ENCODE measurements at regions not wholly inside any gene's neighbourhood (a gene's known extent, or its start where the extent isn't known, plus 50 kb on each side); places are given as distances from the start of the nearest gene placed in this dataset.
"Not testable (repeated sequence)": the region's sequence is repeated elsewhere in the genome, so short reads cannot be mapped to it uniquely, and the experiment has no call there.

DNA sequence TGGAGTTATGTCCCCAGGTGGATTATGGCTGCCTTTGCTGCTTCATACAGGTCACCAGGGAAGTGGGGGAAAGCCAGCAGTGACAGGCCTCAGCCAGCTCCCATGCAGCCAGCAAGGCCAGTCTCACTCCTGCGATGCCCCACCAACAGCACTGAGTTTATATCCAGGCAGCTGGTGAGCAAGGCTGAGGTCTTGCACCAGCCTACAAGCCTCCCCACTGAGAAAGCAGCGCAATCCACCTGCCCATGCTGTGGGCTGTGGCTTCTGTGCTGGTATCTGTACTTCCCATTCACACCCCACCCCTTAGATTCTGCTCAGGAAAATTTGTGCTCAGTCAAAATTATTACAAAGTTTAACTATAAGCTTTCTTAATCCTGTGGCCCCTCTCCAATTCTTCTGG, 153.5 kb downstream of the HHIP start:
- Mint-ChIP-seq H3K4me1 (no peaks in the 10 kb centered on the region), H3K4me3 (no peak overlapping the region), H3K27ac (no peak overlapping the region), H3K9me3 (peaks cover 8% of the 10 kb centered on the region), H3K36me3 (no peaks in the 10 kb centered on the region), H3K27me3 (no peaks in the 10 kb centered on the region)
- CTCF ChIA-PET = no interaction called here
- no peak for DNase-seq

DNA sequence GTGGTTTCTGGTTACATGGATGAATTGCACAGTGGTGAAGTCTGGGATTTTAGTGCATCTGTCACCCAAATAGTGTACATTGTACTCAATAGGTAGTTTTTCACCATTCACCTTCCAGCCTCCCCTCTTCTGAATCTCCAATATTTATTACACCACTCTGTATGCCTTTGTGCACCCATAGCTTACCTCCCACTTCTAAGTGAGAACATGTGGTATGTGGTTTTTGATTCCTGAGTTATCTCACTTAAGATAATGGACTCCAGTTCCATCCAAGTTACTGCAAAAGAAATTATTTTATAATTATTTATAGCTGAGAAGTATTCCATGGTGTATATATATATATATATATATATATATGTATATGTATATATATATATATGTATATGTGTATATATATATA, 155.8 kb downstream of the HHIP start:
- no peak overlapping the region for H3K27ac Mint-ChIP-seq
- no peak for DNase-seq
- H3K9me3 Mint-ChIP-seq = peaks cover 11% of the 10 kb centered on the region
- no peaks in the 10 kb centered on the region for H3K27me3 Mint-ChIP-seq
- no peak overlapping the region for H3K4me3 Mint-ChIP-seq
- no peaks in the 10 kb centered on the region for H3K4me1 Mint-ChIP-seq
- CTCF ChIA-PET = no interaction called here
- no peaks in the 10 kb centered on the region for H3K36me3 Mint-ChIP-seq

DNA sequence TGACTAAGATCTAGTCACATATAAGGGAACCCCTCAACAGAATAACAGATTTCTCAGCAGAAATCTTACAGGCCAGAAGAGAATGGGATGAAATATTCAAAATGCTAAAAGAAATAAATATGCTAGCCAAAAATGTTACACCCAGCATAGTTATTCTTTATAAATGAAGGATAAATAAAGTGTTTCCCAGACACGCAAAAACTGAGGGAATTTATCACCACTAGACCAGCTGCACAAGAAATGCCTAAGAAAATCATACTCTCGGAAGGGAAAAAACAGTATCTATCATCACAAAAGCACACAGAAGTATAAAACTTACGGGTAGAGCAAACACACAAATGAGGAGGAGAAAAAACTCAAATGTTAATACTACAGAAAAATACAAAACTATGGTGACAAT, 162.1 kb downstream of the HHIP start:
- H3K27ac Mint-ChIP-seq = no peak overlapping the region
- no peak for DNase-seq
- CTCF ChIA-PET = no interaction called here
- no peak overlapping the region for H3K4me3 Mint-ChIP-seq
- H3K4me1 Mint-ChIP-seq = no peaks in the 10 kb centered on the region
- H3K27me3 Mint-ChIP-seq = no peaks in the 10 kb centered on the region
- H3K36me3 Mint-ChIP-seq = peaks cover 1% of the 10 kb centered on the region
- H3K9me3 Mint-ChIP-seq = peaks cover 18% of the 10 kb centered on the region

DNA sequence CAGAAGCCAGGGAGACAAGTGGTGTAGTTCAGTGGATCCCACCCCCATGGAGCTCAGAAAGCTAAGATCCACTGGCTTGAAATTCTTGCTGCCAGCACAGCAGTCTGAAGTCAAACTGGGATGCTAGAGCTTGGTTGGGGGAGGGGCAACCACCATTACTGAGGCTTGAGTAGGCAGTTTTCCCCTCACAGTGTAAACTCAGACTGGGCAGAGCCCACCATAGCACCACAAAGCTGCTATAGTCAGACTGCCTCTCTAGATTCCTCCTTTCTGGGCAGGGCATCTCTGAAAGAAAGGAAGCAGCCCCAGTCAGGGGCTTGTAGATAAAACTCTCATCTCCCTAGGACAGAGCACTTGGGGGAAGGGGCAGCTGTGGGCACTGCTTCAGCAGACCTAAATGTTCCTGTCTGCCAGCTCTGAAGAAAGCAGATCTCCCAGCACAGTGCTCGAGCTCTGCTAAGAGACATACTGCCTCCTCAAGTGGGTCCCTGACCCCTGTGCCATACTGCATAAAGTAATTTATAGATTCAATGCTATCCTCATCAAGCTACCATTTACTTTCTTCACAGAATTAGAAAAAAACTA, 163.2 kb downstream of the HHIP start:
- no peak overlapping the region for H3K4me3 Mint-ChIP-seq
- CTCF ChIA-PET = no interaction called here
- H3K36me3 Mint-ChIP-seq = peaks cover 1% of the 10 kb centered on the region
- no peaks in the 10 kb centered on the region for H3K27me3 Mint-ChIP-seq
- DNase-seq = no peak
- peaks cover 18% of the 10 kb centered on the region for H3K9me3 Mint-ChIP-seq
- no peaks in the 10 kb centered on the region for H3K4me1 Mint-ChIP-seq
- no peak overlapping the region for H3K27ac Mint-ChIP-seq

DNA sequence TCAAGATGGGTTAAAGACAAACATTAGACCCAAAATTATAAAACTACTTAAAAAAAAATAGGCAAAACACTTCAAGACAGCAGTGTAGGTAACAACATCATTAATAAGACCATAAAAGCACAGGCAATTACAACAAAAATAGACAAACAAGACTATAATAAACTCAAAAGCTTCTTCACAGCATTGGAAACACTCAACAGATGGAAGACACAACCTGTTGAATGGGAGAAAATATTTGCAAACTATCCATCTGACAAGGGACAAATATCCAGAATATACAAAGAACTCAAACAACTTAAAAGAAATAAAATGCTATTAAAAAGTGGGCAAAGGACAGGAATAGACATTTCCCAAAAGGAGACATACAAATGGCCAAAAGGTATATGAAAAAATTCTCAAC, 170.7 kb downstream of the HHIP start:
- Mint-ChIP-seq H3K9me3 (peaks cover 1% of the 10 kb centered on the region), H3K27me3 (no peaks in the 10 kb centered on the region), H3K27ac (no peak overlapping the region), H3K36me3 (no peaks in the 10 kb centered on the region), H3K4me3 (no peak overlapping the region), H3K4me1 (no peaks in the 10 kb centered on the region)
- CTCF ChIA-PET = no interaction called here
- no peak for DNase-seq

DNA sequence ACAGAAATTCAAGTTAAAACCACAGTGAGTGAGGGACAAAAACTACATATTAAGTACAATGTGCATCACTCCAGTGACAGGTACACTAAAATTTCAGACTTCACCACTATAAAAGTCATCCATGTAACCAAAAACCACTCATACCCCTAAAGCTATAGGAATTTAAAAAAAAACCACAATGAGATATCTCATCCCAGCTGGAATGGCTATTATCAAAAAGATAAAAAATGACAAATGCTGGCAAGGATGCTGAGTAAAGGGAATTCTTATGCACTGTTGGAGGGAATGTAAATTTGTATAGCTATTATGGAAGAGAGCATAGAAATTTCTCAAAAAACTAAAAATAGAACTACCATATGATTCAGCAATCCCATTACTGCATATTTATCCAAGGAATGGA, 171.1 kb downstream of the HHIP start:
- no peak overlapping the region for H3K27ac Mint-ChIP-seq
- H3K27me3 Mint-ChIP-seq = no peaks in the 10 kb centered on the region
- no peaks in the 10 kb centered on the region for H3K4me1 Mint-ChIP-seq
- no peaks in the 10 kb centered on the region for H3K36me3 Mint-ChIP-seq
- peaks cover 1% of the 10 kb centered on the region for H3K9me3 Mint-ChIP-seq
- DNase-seq = no peak
- CTCF ChIA-PET = no interaction called here
- no peak overlapping the region for H3K4me3 Mint-ChIP-seq

DNA sequence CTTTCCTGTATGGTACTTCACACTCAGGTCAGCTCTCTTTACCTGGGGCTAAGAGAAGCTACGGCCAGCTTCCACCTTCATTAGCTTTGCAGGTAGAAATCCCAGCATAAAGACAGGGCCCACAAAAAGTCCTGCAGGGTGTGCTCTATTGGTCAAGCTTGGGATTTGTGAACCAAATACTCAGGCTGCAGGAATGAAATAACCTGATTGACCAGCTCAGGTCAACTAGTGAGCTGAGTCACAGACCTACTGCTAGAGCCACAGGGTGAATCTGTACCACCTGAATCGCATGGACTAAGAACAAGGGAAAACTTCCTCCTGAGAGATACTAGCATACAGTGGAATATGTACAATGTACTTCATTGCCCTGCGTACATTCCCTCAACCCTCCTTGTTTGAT, 172.2 kb downstream of the HHIP start:
- DNase-seq = no peak
- Mint-ChIP-seq H3K27me3 (no peaks in the 10 kb centered on the region), H3K9me3 (no peaks in the 10 kb centered on the region), H3K27ac (no peak overlapping the region), H3K4me1 (no peaks in the 10 kb centered on the region), H3K36me3 (no peaks in the 10 kb centered on the region), H3K4me3 (no peak overlapping the region)
- CTCF ChIA-PET = no interaction called here

DNA sequence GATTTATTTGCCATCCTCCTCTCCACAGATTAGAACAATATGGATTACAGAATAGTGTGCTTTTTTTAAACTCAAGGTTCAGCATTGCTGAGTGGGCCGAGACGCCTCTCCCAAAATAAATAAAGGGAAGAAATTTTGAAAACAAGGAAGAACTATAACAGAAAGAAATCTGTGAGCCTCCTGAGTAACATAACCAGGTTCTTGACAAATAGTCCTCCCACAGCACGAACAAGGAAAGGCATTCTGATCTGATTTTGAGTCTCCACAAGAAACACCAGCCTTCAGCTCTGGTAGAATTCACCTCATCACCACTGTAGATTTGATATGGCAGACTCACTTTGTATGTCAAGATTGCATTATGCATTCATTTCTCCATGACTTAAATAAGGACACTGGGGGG, 173.6 kb downstream of the HHIP start:
- CTCF ChIA-PET = no interaction called here
- no peaks in the 10 kb centered on the region for H3K36me3 Mint-ChIP-seq
- no peaks in the 10 kb centered on the region for H3K9me3 Mint-ChIP-seq
- no peaks in the 10 kb centered on the region for H3K4me1 Mint-ChIP-seq
- DNase-seq = no peak
- no peaks in the 10 kb centered on the region for H3K27me3 Mint-ChIP-seq
- no peak overlapping the region for H3K27ac Mint-ChIP-seq
- no peak overlapping the region for H3K4me3 Mint-ChIP-seq

DNA sequence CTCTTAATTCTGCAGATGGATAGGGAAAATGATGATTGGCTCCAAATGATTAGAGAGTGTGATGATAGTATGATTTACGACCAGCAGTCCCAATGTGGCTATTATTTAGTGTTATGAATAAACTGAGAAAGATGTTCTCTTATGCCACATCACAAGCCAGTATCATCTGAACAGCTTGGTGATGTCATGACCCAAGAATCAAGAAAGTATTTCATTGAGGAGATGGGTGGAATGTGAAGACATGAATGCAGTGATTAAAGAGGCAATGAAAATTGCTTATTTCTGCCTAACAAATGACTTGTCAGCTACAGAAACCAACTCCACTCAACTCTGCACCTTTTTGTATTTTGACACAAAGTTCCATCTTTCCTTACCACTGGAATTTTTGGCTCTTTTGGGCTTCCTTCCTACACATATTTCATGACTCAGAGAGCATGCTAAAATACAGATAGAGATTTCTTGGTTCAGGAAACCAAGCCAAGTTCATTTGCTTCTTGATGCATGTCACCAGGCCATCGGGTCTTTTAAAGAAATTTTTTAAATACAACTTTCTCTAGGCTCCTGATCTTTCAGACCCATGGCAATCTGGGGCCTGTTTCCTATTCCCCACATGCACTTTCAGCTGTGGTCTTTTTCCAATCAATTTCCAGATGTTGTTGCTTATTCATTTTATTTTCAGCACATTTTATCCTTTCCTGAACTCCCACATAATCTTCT, 174.2 kb downstream of the HHIP start:
- DNase-seq = no peak
- no peaks in the 10 kb centered on the region for H3K9me3 Mint-ChIP-seq
- no peak overlapping the region for H3K4me3 Mint-ChIP-seq
- H3K27me3 Mint-ChIP-seq = no peaks in the 10 kb centered on the region
- CTCF ChIA-PET = no interaction called here
- H3K27ac Mint-ChIP-seq = no peak overlapping the region
- no peaks in the 10 kb centered on the region for H3K36me3 Mint-ChIP-seq
- no peaks in the 10 kb centered on the region for H3K4me1 Mint-ChIP-seq

DNA sequence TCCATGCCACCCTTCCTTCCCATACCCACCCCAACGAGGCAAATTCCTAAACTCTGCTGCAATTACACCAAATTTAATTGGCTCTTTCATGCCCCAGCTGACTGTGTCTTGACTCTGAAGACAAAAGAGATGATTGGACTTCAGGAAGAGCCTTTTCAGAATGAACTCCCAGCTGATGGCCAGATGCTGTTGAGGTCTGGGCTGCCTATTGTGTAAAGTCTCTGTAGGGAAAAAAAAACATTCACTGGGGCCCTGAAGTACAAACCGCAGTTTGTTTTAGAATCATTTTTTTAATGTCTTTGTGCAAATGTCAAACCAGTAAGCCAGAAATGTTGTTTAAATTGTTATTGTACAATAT, 174.8 kb downstream of the HHIP start:
- no peaks in the 10 kb centered on the region for H3K36me3 Mint-ChIP-seq
- H3K9me3 Mint-ChIP-seq = no peaks in the 10 kb centered on the region
- CTCF ChIA-PET = no interaction called here
- no peak overlapping the region for H3K4me3 Mint-ChIP-seq
- DNase-seq = no peak
- no peaks in the 10 kb centered on the region for H3K4me1 Mint-ChIP-seq
- no peaks in the 10 kb centered on the region for H3K27me3 Mint-ChIP-seq
- no peak overlapping the region for H3K27ac Mint-ChIP-seq

DNA sequence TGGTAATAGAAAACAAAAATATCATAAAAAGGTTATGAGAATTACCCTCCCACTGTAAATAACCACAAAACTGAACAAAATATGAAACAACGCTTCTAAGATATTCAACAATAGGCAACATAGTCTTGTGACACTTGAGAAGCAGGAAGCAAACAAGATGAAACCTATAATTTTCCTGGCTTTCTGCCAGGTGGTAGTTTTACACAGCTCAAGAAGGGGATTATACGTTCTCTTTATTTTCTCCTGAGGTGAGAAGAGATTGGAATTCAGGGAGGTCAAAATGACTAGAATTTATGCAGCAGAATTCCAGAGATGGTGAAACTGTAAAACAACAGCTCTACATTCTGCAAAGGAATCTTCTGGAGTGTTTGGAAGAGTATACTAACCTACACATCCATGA, 186.0 kb downstream of the HHIP start:
- no peak overlapping the region for H3K27ac Mint-ChIP-seq

DNA sequence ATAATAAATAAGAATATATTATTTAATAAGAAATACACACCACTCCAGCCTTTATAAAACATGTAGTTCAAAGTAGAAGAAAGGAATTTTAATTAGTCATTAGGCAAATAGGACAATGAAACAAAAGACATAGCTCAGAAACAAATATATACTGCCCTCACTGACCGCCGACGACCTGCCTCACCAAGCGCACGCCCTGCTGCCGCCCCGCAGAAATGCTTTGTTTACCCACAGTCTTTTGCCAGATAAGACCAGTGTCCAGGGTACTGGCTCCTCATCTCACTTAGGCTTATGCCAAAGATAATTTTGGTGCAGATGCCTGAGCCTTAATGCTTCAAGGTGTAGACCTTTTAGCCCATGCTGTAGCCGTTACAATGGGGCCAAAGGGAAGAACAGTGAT, 199.5 kb downstream of the HHIP start:
- Mint-ChIP-seq H3K36me3 (no peaks in the 10 kb centered on the region), H3K4me3 (no peak overlapping the region), H3K27me3 (no peaks in the 10 kb centered on the region), H3K9me3 (peaks cover 2% of the 10 kb centered on the region), H3K4me1 (no peaks in the 10 kb centered on the region), H3K27ac (no peak overlapping the region)
- CTCF ChIA-PET = no interaction called here
- DNase-seq = no peak

More for the DNA sequence above, 186.0 kb downstream of the HHIP start:
- no peaks in the 10 kb centered on the region for H3K27me3 Mint-ChIP-seq
- CTCF ChIA-PET = no interaction called here
- no peaks in the 10 kb centered on the region for H3K36me3 Mint-ChIP-seq
- no peak overlapping the region for H3K4me3 Mint-ChIP-seq
- DNase-seq = no peak
- H3K4me1 Mint-ChIP-seq = no peaks in the 10 kb centered on the region
- no peaks in the 10 kb centered on the region for H3K9me3 Mint-ChIP-seq

DNA sequence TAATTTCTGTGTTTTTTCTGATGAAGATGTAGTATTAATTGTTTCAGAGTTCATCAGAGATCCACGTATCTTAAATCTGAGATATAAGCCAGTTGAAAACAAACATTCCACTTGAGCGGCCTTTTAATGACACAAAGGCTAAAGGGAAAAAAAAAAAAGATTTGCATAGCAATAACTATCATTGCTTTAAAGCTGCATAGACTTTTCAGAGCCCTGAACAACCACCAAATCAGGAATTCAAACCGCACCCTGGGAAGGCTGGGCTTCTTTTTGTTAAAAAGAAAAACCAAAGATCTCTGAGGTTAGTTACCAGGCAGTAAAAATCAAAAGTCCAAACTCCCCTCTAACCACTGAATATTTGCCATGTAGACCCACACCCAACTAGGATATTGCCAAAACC, 206.0 kb downstream of the HHIP start:
- no peaks in the 10 kb centered on the region for H3K9me3 Mint-ChIP-seq
- no peak for DNase-seq
- H3K4me1 Mint-ChIP-seq = no peaks in the 10 kb centered on the region
- H3K4me3 Mint-ChIP-seq = no peak overlapping the region
- CTCF ChIA-PET = no interaction called here
- no peaks in the 10 kb centered on the region for H3K36me3 Mint-ChIP-seq
- no peaks in the 10 kb centered on the region for H3K27me3 Mint-ChIP-seq
- H3K27ac Mint-ChIP-seq = no peak overlapping the region

DNA sequence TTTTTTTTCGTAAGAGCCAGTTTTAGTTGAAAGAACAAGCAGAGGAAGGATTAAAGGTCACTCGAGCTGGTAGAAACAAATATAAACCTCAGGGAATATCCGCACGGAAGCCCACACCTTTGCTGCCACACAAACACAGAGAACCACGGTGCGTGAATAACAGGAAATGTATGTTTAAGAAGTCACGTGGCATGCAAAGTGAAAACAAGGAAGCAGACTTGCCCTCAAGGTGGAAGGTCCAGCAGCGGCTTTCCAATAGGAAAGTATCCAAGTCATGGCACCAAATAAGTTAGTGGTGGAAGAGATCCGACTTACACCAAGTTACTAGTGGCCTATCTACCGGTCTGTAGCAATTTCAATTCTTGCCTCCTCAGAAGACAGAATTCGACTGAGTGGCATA, 215.5 kb downstream of the HHIP start:
- CTCF ChIA-PET = interaction anchor here (0.6 kb wide), 1 partner anchor 873 kb away, joined by 3 read pairs; no protein-coding TSS in a partner anchor
- Mint-ChIP-seq H3K4me1 (no peaks in the 10 kb centered on the region), H3K27me3 (no peaks in the 10 kb centered on the region), H3K27ac (no peak overlapping the region), H3K4me3 (no peak overlapping the region), H3K36me3 (no peaks in the 10 kb centered on the region), H3K9me3 (peaks cover 6% of the 10 kb centered on the region)
- DNase-seq = no peak

DNA sequence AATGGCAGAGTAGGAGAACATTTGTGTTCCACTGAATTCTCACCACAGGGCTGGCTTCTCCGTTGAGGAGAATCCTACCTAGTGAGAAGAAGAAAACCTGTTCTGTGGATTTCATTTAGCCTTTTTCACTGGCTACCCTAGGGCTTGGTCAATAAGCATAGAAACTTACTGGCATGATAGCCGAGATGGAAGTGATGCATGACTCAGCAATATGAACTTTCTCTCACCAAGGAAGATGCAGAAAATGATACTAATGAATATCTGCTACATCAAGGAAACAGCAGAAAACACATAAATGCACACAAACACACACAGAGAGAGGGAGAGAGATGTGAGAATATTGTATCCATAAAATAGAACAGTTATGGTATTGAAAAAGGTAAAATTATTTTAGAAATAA, 216.3 kb downstream of the HHIP start:
- H3K4me1 Mint-ChIP-seq = no peaks in the 10 kb centered on the region
- DNase-seq = no peak
- H3K27me3 Mint-ChIP-seq = no peaks in the 10 kb centered on the region
- no peaks in the 10 kb centered on the region for H3K36me3 Mint-ChIP-seq
- no peak overlapping the region for H3K27ac Mint-ChIP-seq
- CTCF ChIA-PET = interaction anchor here (0.6 kb wide), 1 partner anchor 874 kb away, joined by 3 read pairs; no protein-coding TSS in a partner anchor
- H3K4me3 Mint-ChIP-seq = no peak overlapping the region
- peaks cover 6% of the 10 kb centered on the region for H3K9me3 Mint-ChIP-seq

DNA sequence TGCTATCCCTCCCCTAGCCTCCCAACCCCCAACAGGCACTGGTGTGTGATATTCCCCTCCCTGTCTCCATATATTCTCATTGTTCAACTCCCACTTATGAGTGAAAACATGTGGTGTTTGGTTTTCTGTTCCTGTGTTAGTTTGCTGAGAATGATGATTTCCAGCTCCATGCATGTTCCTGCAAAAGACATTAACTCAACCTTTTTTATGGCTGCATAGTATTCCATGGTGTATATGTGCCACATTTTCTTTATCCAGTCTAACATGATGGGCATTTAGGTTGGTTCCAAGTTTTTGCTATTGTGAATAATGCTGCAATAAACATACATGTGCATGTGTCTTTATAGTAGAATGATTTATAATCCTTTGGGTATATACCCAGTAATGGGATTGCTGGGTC, 218.9 kb downstream of the HHIP start:
- H3K9me3 Mint-ChIP-seq, H3K27me3 Mint-ChIP-seq, CTCF ChIA-PET, H3K4me3 Mint-ChIP-seq, H3K4me1 Mint-ChIP-seq, H3K36me3 Mint-ChIP-seq, DNase-seq, H3K27ac Mint-ChIP-seq: not testable (repeated sequence)

All from activated naive CD4-positive, alpha-beta T cell treated with anti-CD3 and anti-CD28 coated beads, Interleukin-2, amount 10 ng/mL, durations not matched to agents 7 days and 5 days (primary cell).